ENCODE measurements at regions not wholly inside any gene's neighbourhood (a gene's known extent, or its start where the extent isn't known, plus 50 kb on each side); places are given as distances from the start of the nearest gene placed in this dataset.

- no peak for DNase-seq (ENCODE audit: low read depth in 2 of 2)
These were observed 86.4 kb upstream of the PTPN1 start for GRCh38 chr20:50423758-50424157.

GRCh38 chr20:50425076-50425475 lies 85.1 kb upstream of the PTPN1 start:
- no peak for DNase-seq (ENCODE audit: low read depth in 2 of 2)

- DNase-seq (ENCODE audit: low read depth in 2 of 2): no peak
These were observed 83.1 kb upstream of the PTPN1 start for GRCh38 chr20:50426866-50427718.

GRCh38 chr20:50427719-50428083 lies 82.5 kb upstream of the PTPN1 start:
- no peak for DNase-seq (ENCODE audit: low read depth in 2 of 2)

GRCh38 chr20:50428097-50428828 lies 81.9 kb upstream of the PTPN1 start:
- no peak for DNase-seq (ENCODE audit: low read depth in 2 of 2)

- no peak for DNase-seq (ENCODE audit: low read depth in 2 of 2)
These were observed 80.8 kb upstream of the PTPN1 start for GRCh38 chr20:50429412-50429811.

GRCh38 chr20:50431066-50431450 lies 79.1 kb upstream of the PTPN1 start:
- no peak for DNase-seq (ENCODE audit: low read depth in 2 of 2)

- DNase-seq (ENCODE audit: low read depth in 2 of 2): no peak
These were observed 77.0 kb upstream of the PTPN1 start for GRCh38 chr20:50433001-50433761.

GRCh38 chr20:50434321-50434652 lies 75.9 kb upstream of the PTPN1 start:
- DNase-seq (ENCODE audit: low read depth in 2 of 2): no peak

- no peak for DNase-seq (ENCODE audit: low read depth in 2 of 2)
These were observed 75.4 kb upstream of the PTPN1 start for GRCh38 chr20:50434653-50435396.

GRCh38 chr20:50435397-50436051 lies 74.7 kb upstream of the PTPN1 start:
- DNase-seq (ENCODE audit: low read depth in 2 of 2): no peak

GRCh38 chr20:50436052-50436656 lies 74.0 kb upstream of the PTPN1 start:
- DNase-seq (ENCODE audit: low read depth in 2 of 2): no peak

- DNase-seq (ENCODE audit: low read depth in 2 of 2): no peak
These were observed 73.5 kb upstream of the PTPN1 start for GRCh38 chr20:50436696-50437095.

GRCh38 chr20:50438986-50439407 lies 71.2 kb upstream of the PTPN1 start:
- no peak for DNase-seq (ENCODE audit: low read depth in 2 of 2)

- no peak for DNase-seq (ENCODE audit: low read depth in 2 of 2)
These were observed 70.4 kb upstream of the PTPN1 start for GRCh38 chr20:50439539-50440453.

GRCh38 chr20:50442512-50442911 lies 67.7 kb upstream of the PTPN1 start:
- DNase-seq (ENCODE audit: low read depth in 2 of 2): no peak

- DNase-seq (ENCODE audit: low read depth in 2 of 2): no peak
These were observed 64.6 kb upstream of the PTPN1 start for GRCh38 chr20:50445354-50446151.

- no peak for DNase-seq (ENCODE audit: low read depth in 2 of 2)
These were observed 63.7 kb upstream of the PTPN1 start for GRCh38 chr20:50446351-50447101.

Measured in stimulated activated CD4-positive, alpha-beta T cell treated with anti-CD3 and anti-CD28 coated beads, Interleukin-1b, Interleukin-23, amount 100 ng/mL, for 1 hour (primary cell).